HEK293 (cell line): ENCODE measurements at regions not wholly inside any gene's neighbourhood (a gene's known extent, or its start where the extent isn't known, plus 50 kb on each side); places are given as distances from the start of the nearest gene placed in this dataset.

Experiments used
- HOXA7 ChIP-seq: sonication (generic); formaldehyde crosslinking; IDR thresholded peaks from 2 replicates; pipeline ENCODE4 v1.8.1; 2022; ENCODE audit warnings: missing genetic modification reagents, borderline replicate concordance
- YY1 ChIP-seq: fragments of 450-650 bp; formaldehyde crosslinking; IDR thresholded peaks from 2 replicates; pipeline ENCODE4 v1.5.1; 2018; ENCODE audit warnings: missing biosample characterization, missing genetic modification characterization
- ZBTB1 ChIP-seq: fragments of 450-650 bp; formaldehyde crosslinking; IDR thresholded peaks from 2 replicates; pipeline ENCODE4 v1.5.1; 2016; ENCODE audit warnings: missing biosample characterization, missing genetic modification characterization
- ZBTB20 ChIP-seq: fragments of 450-650 bp; formaldehyde crosslinking; IDR thresholded peaks from 2 replicates; pipeline ENCODE4 v1.5.1; 2016; ENCODE audit warnings: missing biosample characterization, missing genetic modification characterization
- ZFP41 ChIP-seq: fragments of 450-650 bp; formaldehyde crosslinking; IDR thresholded peaks from 2 replicates; pipeline ENCODE4 v1.5.1; 2016; ENCODE audit warnings: missing biosample characterization, missing genetic modification characterization, borderline replicate concordance
- ZFP69B ChIP-seq: fragments of 450-650 bp; formaldehyde crosslinking; IDR thresholded peaks from 2 replicates; pipeline ENCODE4 v1.5.1; 2016; ENCODE audit warnings: missing biosample characterization, missing genetic modification characterization
- ZNF138 ChIP-seq: fragments of 450-650 bp; formaldehyde crosslinking; IDR thresholded peaks from 2 replicates; pipeline ENCODE4 v1.5.1; 2016; ENCODE audit warnings: missing biosample characterization, missing genetic modification characterization, borderline replicate concordance
- ZNF549 ChIP-seq: fragments of 450-650 bp; IDR thresholded peaks from 2 replicates; pipeline ENCODE4 v1.5.1; 2018; ENCODE audit warnings: missing biosample characterization, missing genetic modification characterization, mild to moderate bottlenecking, inconsistent platforms, moderate library complexity
- ZSCAN16 ChIP-seq: fragments of 450-650 bp; formaldehyde crosslinking; IDR thresholded peaks from 2 replicates; pipeline ENCODE4 v1.5.1; 2016; ENCODE audit warnings: missing biosample characterization, missing genetic modification characterization
- TF ChIP-seq, protein P1 (sequence below): fragments of 450-650 bp; formaldehyde crosslinking; IDR thresholded peaks from 2 replicates; pipeline ENCODE4 v1.5.1; 2016; ENCODE audit warnings: missing biosample characterization, missing genetic modification characterization
- TF ChIP-seq, protein P2 (sequence below): fragments of 450-650 bp; formaldehyde crosslinking; IDR thresholded peaks from 2 replicates; pipeline ENCODE4 v1.5.1; 2016; ENCODE audit warnings: missing biosample characterization, missing genetic modification characterization
- TF ChIP-seq, protein P3 (sequence below): sonication (generic); formaldehyde crosslinking; IDR thresholded peaks from 2 replicates; pipeline ENCODE4 v1.8.1; 2022; ENCODE audit warnings: mild to moderate bottlenecking, moderate library complexity, missing genetic modification reagents
- TF ChIP-seq, protein P4 (sequence below): fragments of 450-650 bp; formaldehyde crosslinking; IDR thresholded peaks from 2 replicates; pipeline ENCODE4 v1.5.1; 2016; ENCODE audit warnings: missing biosample characterization, missing genetic modification characterization

DNA sequence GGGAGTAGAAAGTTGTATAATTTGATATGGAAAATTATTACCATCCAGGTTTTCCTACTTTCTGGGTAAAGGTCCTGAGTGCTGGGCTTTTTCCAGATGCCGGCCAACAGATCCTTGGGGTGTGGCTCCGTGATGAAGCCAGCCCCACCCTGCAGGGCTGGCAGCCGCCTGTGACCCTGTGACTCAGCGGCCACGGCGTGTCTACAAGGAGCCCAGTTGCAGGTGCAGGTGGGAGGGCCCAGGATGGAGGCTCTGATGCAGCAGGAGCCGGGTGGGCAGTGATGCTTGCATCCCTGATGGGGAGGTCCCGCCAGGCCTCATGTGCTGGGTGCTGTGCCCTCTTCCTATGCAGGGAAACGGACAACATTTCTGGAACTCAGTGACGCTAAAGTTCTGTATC is 96.0 kb upstream of the ALKAL2 start:
- no peak for TF ChIP-seq ZBTB1
- TF ChIP-seq YY1 (tag by site-specific recombination): no peak
- no peak for TF ChIP-seq ZSCAN16
- TF ChIP-seq, protein P1, sequence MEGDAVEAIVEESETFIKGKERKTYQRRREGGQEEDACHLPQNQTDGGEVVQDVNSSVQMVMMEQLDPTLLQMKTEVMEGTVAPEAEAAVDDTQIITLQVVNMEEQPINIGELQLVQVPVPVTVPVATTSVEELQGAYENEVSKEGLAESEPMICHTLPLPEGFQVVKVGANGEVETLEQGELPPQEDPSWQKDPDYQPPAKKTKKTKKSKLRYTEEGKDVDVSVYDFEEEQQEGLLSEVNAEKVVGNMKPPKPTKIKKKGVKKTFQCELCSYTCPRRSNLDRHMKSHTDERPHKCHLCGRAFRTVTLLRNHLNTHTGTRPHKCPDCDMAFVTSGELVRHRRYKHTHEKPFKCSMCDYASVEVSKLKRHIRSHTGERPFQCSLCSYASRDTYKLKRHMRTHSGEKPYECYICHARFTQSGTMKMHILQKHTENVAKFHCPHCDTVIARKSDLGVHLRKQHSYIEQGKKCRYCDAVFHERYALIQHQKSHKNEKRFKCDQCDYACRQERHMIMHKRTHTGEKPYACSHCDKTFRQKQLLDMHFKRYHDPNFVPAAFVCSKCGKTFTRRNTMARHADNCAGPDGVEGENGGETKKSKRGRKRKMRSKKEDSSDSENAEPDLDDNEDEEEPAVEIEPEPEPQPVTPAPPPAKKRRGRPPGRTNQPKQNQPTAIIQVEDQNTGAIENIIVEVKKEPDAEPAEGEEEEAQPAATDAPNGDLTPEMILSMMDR (tag by site-specific recombination): no peak
- TF ChIP-seq, protein P2, sequence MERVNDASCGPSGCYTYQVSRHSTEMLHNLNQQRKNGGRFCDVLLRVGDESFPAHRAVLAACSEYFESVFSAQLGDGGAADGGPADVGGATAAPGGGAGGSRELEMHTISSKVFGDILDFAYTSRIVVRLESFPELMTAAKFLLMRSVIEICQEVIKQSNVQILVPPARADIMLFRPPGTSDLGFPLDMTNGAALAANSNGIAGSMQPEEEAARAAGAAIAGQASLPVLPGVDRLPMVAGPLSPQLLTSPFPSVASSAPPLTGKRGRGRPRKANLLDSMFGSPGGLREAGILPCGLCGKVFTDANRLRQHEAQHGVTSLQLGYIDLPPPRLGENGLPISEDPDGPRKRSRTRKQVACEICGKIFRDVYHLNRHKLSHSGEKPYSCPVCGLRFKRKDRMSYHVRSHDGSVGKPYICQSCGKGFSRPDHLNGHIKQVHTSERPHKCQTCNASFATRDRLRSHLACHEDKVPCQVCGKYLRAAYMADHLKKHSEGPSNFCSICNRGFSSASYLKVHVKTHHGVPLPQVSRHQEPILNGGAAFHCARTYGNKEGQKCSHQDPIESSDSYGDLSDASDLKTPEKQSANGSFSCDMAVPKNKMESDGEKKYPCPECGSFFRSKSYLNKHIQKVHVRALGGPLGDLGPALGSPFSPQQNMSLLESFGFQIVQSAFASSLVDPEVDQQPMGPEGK (tag by site-specific recombination): no peak
- TF ChIP-seq ZFP41: no peak
- TF ChIP-seq ZFP69B (tag by site-specific recombination): no peak
- TF ChIP-seq, protein P3, sequence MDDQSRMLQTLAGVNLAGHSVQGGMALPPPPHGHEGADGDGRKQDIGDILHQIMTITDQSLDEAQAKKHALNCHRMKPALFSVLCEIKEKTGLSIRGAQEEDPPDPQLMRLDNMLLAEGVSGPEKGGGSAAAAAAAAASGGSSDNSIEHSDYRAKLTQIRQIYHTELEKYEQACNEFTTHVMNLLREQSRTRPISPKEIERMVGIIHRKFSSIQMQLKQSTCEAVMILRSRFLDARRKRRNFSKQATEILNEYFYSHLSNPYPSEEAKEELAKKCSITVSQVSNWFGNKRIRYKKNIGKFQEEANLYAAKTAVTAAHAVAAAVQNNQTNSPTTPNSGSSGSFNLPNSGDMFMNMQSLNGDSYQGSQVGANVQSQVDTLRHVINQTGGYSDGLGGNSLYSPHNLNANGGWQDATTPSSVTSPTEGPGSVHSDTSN (CRISPR knock-in tag): no peak
- TF ChIP-seq, protein P4, sequence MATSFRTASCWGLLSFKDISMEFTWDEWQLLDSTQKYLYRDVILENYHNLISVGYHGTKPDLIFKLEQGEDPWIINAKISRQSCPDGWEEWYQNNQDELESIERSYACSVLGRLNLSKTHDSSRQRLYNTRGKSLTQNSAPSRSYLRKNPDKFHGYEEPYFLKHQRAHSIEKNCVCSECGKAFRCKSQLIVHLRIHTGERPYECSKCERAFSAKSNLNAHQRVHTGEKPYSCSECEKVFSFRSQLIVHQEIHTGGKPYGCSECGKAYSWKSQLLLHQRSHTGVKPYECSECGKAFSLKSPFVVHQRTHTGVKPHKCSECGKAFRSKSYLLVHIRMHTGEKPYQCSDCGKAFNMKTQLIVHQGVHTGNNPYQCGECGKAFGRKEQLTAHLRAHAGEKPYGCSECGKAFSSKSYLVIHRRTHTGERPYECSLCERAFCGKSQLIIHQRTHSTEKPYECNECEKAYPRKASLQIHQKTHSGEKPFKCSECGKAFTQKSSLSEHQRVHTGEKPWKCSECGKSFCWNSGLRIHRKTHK (tag by site-specific recombination): no peak
- TF ChIP-seq ZNF549 (tag by site-specific recombination): no peak
- no peak for TF ChIP-seq HOXA7 (CRISPR knock-in tag)
- no peak for TF ChIP-seq ZNF138 (tag by site-specific recombination)
- no peak for TF ChIP-seq ZBTB20 (tag by site-specific recombination)
